Frontal cortex (tissue), 3 donors: ENCODE measurements at regions not wholly inside any gene's neighbourhood (a gene's known extent, or its start where the extent isn't known, plus 50 kb on each side); places are given as distances from the start of the nearest gene placed in this dataset.
"Not testable (repeated sequence)": the region's sequence is repeated elsewhere in the genome, so short reads cannot be mapped to it uniquely, and the experiment has no call there.

Experiments
- DNase-seq, 2 donors: peaks; one replicate each; pipeline ENCODE4 v3.0.0; 2012; ENCODE audit warnings: low spot score in 2 of 2
- FAIRE-seq: peaks from 2 replicates; lab custom pipeline; 2012; peaks lifted over from hg19 to GRCh38; lab: Jason Lieb, UNC
- donor health status: control.
- donor health status: control.
- donor health status: control.

DNA sequence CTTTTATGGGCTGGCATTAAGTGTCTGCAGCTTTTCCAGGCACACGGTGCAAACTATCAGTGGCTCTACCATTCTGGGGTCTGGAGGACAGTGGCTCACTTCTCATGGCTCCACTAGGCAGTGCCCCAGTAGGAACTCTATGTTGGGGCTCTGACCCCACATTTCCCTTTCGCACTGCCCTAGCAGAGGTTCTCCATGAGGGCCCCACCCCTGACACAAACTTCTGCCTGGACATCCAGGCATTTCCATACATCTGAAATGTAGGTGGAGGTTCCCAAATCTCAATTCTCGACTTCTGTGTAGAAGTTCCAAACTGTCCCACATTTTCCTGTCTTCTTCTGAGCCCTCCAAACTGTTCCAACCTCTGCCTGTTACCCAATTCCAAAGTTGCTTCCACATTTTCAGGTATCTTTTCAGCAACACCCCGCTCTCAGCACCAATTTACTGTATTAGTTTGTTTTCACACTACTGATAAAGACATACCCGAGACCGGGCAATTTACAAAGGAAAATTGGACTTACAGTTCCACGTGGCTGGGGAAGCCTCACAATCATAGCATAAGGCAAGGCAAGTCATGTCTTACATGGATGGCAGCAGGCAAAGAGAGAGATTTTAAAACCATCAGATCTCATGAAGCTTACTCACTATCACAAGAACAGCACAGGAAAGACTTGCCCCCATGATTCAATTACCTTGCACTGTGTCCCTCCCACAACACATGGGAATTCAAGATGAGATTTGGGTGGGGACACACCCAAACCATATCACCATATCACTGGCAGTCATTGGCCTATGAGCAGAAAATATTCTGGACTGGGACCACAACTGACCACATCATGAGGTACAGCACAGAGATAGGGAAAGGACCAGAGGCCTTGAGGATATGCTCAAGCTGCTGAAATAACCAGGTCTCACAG lies 136.8 kb downstream of the TMEM30B start:
- DNase-seq, FAIRE-seq: not testable (repeated sequence)

DNA sequence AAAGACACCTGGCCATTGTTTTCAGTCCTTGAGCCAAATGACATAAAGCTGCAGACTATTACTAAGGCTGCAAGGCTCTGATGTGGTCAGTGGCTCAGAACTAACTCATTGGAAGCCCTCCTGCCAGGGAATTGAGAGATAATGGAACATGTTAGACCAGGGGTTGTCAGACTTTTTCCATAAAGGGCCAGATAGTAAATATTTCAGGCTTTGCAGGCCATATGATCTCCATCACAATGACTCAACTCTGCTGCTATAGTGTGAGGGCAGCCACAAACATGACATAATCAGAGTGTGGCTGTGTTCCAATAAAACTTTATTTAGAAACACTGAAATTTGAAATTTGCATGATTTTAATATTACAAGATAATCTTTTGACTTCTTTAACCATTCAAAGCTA lies 140.3 kb downstream of the TMEM30B start:
- DNase-seq, result no peak
- FAIRE-seq, result no peak

DNA sequence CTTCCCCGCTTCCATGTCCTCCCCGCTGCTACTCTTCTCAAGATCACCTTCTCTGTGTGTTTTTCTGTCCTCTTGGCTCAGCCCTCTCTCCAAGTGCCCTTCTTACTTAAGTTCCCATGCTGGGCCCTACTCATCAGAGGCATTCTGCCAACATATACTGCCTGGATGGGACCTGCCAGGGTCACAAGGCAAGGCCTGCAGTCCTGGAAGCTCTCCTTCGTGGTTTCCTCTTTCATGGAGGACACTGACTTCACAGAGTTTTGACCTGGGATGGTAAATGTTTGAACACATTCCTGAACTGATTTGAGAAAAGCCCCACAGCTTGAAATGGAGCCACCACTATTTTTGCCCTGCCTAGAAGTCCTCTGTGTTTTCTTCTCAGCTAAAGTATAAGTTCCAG lies 140.9 kb downstream of the TMEM30B start:
- DNase-seq, result no peak
- no peak for FAIRE-seq

GRCh38 chr14:61139006-61139599 lies 142.0 kb downstream of the TMEM30B start:
- FAIRE-seq, result no peak
- no peak for DNase-seq

GRCh38 chr14:61132894-61133293 lies 148.2 kb downstream of the TMEM30B start:
- DNase-seq (no peak), FAIRE-seq (no peak)

GRCh38 chr14:61132336-61132735 lies 148.8 kb downstream of the TMEM30B start:
- no peak for FAIRE-seq
- DNase-seq, result no peak

GRCh38 chr14:61130512-61131260 lies 149.6 kb downstream of the SLC38A6 start:
- DNase-seq, result no peak
- no peak for FAIRE-seq

DNA sequence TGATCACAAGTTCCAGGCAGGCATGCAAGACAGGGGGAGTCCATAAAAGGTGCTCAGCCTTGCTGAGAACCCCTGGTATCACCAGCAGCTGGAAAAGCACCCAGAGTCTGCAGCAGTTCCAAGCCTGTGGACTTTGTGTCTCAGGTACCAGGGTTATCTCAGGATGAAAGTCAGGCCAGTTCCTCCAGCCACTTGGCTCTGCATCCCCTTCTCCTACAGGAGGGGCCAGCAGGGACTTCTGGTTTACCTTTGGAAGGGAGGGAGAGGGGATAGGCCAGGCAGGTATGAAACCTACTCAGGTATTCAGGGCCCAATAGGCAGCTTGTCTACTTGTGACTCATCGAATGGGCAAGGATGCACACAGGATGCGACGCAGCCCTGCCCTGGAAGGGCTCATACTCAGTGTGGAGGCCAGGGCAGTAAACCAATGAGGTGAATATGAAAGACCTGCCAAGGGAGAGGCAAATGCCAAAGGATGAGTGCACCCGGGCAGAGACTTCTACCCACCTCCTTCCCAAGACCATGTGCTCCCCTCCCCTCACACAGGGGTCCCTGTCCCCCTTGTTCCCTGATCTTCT lies 148.2 kb downstream of the SLC38A6 start:
- DNase-seq (no peak), FAIRE-seq (no peak)

GRCh38 chr14:61128382-61129167 lies 147.5 kb downstream of the SLC38A6 start:
- no peak for DNase-seq
- no peak for FAIRE-seq

GRCh38 chr14:61126603-61127498 lies 145.8 kb downstream of the SLC38A6 start:
- FAIRE-seq (no peak), DNase-seq (no peak)

DNA sequence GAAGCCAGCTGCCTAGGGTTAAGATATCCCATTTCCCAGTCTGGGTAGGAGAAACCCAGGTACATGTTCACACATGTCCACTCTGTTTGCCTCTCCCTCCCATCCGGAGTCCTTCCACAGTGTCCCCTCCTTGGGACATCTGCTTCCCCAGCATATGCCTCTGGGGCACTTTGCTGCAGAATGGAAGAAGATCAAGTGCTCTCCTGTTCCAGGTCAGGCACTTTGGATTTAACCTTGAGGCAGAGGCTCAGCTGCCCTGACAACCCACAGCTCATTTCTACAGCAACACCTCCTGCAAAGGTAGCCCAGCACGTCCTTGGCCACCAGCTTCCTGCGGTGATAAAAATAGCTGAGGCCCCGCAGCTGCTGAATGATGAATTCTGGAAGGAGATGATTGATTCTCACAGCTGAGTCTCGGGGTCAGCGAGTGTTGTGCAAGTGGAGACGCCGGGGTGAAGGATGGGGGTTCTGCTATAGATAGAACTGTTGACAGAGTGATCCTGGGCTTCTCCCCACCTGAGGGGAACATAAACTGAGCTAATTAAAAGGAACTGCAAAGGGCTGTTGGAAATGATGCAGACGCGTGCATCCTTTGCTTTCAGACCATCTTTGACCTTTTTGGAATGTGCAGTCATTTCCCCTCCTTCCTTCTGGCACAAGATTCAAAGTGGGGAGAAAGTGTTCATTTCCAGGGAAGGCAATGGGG lies 145.0 kb downstream of the SLC38A6 start:
- no peak for DNase-seq
- no peak for FAIRE-seq

GRCh38 chr14:61125041-61125866 lies 144.2 kb downstream of the SLC38A6 start:
- DNase-seq (no peak), FAIRE-seq (no peak)

GRCh38 chr14:61122862-61123261 lies 141.8 kb downstream of the SLC38A6 start:
- DNase-seq (no peak), FAIRE-seq (no peak)

GRCh38 chr14:61121355-61121787 lies 140.3 kb downstream of the SLC38A6 start:
- FAIRE-seq (no peak), DNase-seq (no peak)

GRCh38 chr14:61120576-61120975 lies 139.5 kb downstream of the SLC38A6 start:
- DNase-seq (no peak), FAIRE-seq (no peak)

- FAIRE-seq (no peak), DNase-seq (no peak)
Measured at GRCh38 chr14:61119006-61119405, 138.0 kb downstream of the SLC38A6 start.

GRCh38 chr14:61116369-61116768 lies 135.3 kb downstream of the SLC38A6 start:
- DNase-seq, result no peak
- FAIRE-seq, result no peak
